ENCODE measurements at regions not wholly inside any gene's neighbourhood (a gene's known extent, or its start where the extent isn't known, plus 50 kb on each side); places are given as distances from the start of the nearest gene placed in this dataset.

- H3K27ac Mint-ChIP-seq, result no peak overlapping the region
- no peaks in the 10 kb centered on the region for H3K4me1 Mint-ChIP-seq
- no peaks in the 10 kb centered on the region for H3K36me3 Mint-ChIP-seq
- peaks cover 2% of the 10 kb centered on the region for H3K9me3 Mint-ChIP-seq
- no peak for DNase-seq
- H3K27me3 Mint-ChIP-seq, result no peaks in the 10 kb centered on the region
- no peak overlapping the region for H3K4me3 Mint-ChIP-seq
Observed at GRCh38 chr2:103427567-103427966, 665.7 kb downstream of the TMEM182 start.

GRCh38 chr2:103430191-103430590 lies 668.4 kb downstream of the TMEM182 start:
- H3K27me3 Mint-ChIP-seq, result no peaks in the 10 kb centered on the region
- no peak for DNase-seq
- peaks cover 4% of the 10 kb centered on the region for H3K9me3 Mint-ChIP-seq
- no peaks in the 10 kb centered on the region for H3K4me1 Mint-ChIP-seq
- H3K36me3 Mint-ChIP-seq, result no peaks in the 10 kb centered on the region
- H3K27ac Mint-ChIP-seq, result no peak overlapping the region
- H3K4me3 Mint-ChIP-seq, result no peak overlapping the region

- H3K4me3 Mint-ChIP-seq, result no peak overlapping the region
- DNase-seq, result no peak
- no peak overlapping the region for H3K27ac Mint-ChIP-seq
- peaks cover 2% of the 10 kb centered on the region for H3K9me3 Mint-ChIP-seq
- H3K27me3 Mint-ChIP-seq, result no peaks in the 10 kb centered on the region
- H3K4me1 Mint-ChIP-seq, result no peaks in the 10 kb centered on the region
- H3K36me3 Mint-ChIP-seq, result no peaks in the 10 kb centered on the region
Observed at GRCh38 chr2:103435010-103435409, 673.2 kb downstream of the TMEM182 start.

- peaks cover 2% of the 10 kb centered on the region for H3K9me3 Mint-ChIP-seq
- H3K27me3 Mint-ChIP-seq, result no peaks in the 10 kb centered on the region
- H3K4me1 Mint-ChIP-seq, result no peaks in the 10 kb centered on the region
- H3K36me3 Mint-ChIP-seq, result no peaks in the 10 kb centered on the region
- H3K27ac Mint-ChIP-seq, result no peak overlapping the region
- DNase-seq, result no peak
- no peak overlapping the region for H3K4me3 Mint-ChIP-seq
Observed at GRCh38 chr2:103437161-103437560, 675.3 kb downstream of the TMEM182 start.

- Mint-ChIP-seq H3K27ac (no peak overlapping the region), H3K4me1 (no peaks in the 10 kb centered on the region), H3K36me3 (no peaks in the 10 kb centered on the region), H3K27me3 (no peaks in the 10 kb centered on the region), H3K9me3 (peaks cover 2% of the 10 kb centered on the region), H3K4me3 (no peak overlapping the region)
- no peak for DNase-seq
Observed at GRCh38 chr2:103445347-103445746, 683.5 kb downstream of the TMEM182 start.

GRCh38 chr2:103448495-103448894 lies 686.7 kb downstream of the TMEM182 start:
- Mint-ChIP-seq H3K4me3 (no peak overlapping the region), H3K36me3 (no peaks in the 10 kb centered on the region)

GRCh38 chr2:103451283-103451682 lies 689.5 kb downstream of the TMEM182 start:
- DNase-seq, result no peak
- H3K4me3 Mint-ChIP-seq, result no peak overlapping the region
- peaks cover 2% of the 10 kb centered on the region for H3K9me3 Mint-ChIP-seq
- H3K36me3 Mint-ChIP-seq, result no peaks in the 10 kb centered on the region
- no peak overlapping the region for H3K27ac Mint-ChIP-seq
- no peaks in the 10 kb centered on the region for H3K27me3 Mint-ChIP-seq
- H3K4me1 Mint-ChIP-seq, result no peaks in the 10 kb centered on the region

More at GRCh38 chr2:103448495-103448894, 686.7 kb downstream of the TMEM182 start:
- Mint-ChIP-seq H3K27ac (no peak overlapping the region), H3K4me1 (no peaks in the 10 kb centered on the region), H3K27me3 (no peaks in the 10 kb centered on the region), H3K9me3 (peaks cover 4% of the 10 kb centered on the region)
- DNase-seq, result no peak

- Mint-ChIP-seq H3K4me1 (no peaks in the 10 kb centered on the region), H3K27ac (no peak overlapping the region), H3K27me3 (no peaks in the 10 kb centered on the region), H3K4me3 (no peak overlapping the region), H3K9me3 (no peaks in the 10 kb centered on the region), H3K36me3 (no peaks in the 10 kb centered on the region)
- DNase-seq, result no peak
Observed at GRCh38 chr2:103459283-103459682, 697.5 kb downstream of the TMEM182 start.

- Mint-ChIP-seq H3K27me3 (no peaks in the 10 kb centered on the region), H3K27ac (no peak overlapping the region), H3K36me3 (no peaks in the 10 kb centered on the region), H3K4me3 (no peak overlapping the region), H3K4me1 (no peaks in the 10 kb centered on the region), H3K9me3 (peaks cover 8% of the 10 kb centered on the region)
- DNase-seq, result no peak
Observed at GRCh38 chr2:103462101-103462500, 700.3 kb downstream of the TMEM182 start.

GRCh38 chr2:103462712-103463111 lies 700.9 kb downstream of the TMEM182 start:
- H3K27ac Mint-ChIP-seq, result no peak overlapping the region
- no peaks in the 10 kb centered on the region for H3K4me1 Mint-ChIP-seq
- H3K27me3 Mint-ChIP-seq, result no peaks in the 10 kb centered on the region
- DNase-seq, result no peak
- H3K36me3 Mint-ChIP-seq, result no peaks in the 10 kb centered on the region
- H3K9me3 Mint-ChIP-seq, result peaks cover 8% of the 10 kb centered on the region
- no peak overlapping the region for H3K4me3 Mint-ChIP-seq

GRCh38 chr2:103464831-103465230 lies 703.0 kb downstream of the TMEM182 start:
- H3K9me3 Mint-ChIP-seq, result peaks cover 11% of the 10 kb centered on the region
- no peak overlapping the region for H3K4me3 Mint-ChIP-seq
- no peaks in the 10 kb centered on the region for H3K27me3 Mint-ChIP-seq
- H3K4me1 Mint-ChIP-seq, result no peaks in the 10 kb centered on the region
- no peaks in the 10 kb centered on the region for H3K36me3 Mint-ChIP-seq
- DNase-seq, result no peak
- no peak overlapping the region for H3K27ac Mint-ChIP-seq

GRCh38 chr2:103469800-103470199 lies 708.0 kb downstream of the TMEM182 start:
- no peaks in the 10 kb centered on the region for H3K4me1 Mint-ChIP-seq
- H3K9me3 Mint-ChIP-seq, result peaks cover 22% of the 10 kb centered on the region
- H3K36me3 Mint-ChIP-seq, result no peaks in the 10 kb centered on the region
- no peaks in the 10 kb centered on the region for H3K27me3 Mint-ChIP-seq
- H3K4me3 Mint-ChIP-seq, result no peak overlapping the region
- no peak for DNase-seq
- no peak overlapping the region for H3K27ac Mint-ChIP-seq

GRCh38 chr2:103484906-103485305 lies 723.1 kb downstream of the TMEM182 start:
- no peaks in the 10 kb centered on the region for H3K36me3 Mint-ChIP-seq
- no peaks in the 10 kb centered on the region for H3K27me3 Mint-ChIP-seq
- no peak overlapping the region for H3K4me3 Mint-ChIP-seq
- no peak overlapping the region for H3K27ac Mint-ChIP-seq
- DNase-seq, result no peak
- no peaks in the 10 kb centered on the region for H3K4me1 Mint-ChIP-seq
- no peaks in the 10 kb centered on the region for H3K9me3 Mint-ChIP-seq

GRCh38 chr2:103496850-103497249 lies 735.0 kb downstream of the TMEM182 start:
- H3K36me3 Mint-ChIP-seq, result no peaks in the 10 kb centered on the region

GRCh38 chr2:103506812-103507211 lies 745.0 kb downstream of the TMEM182 start:
- Mint-ChIP-seq H3K27me3 (no peaks in the 10 kb centered on the region), H3K36me3 (no peaks in the 10 kb centered on the region)

More at GRCh38 chr2:103496850-103497249, 735.0 kb downstream of the TMEM182 start:
- Mint-ChIP-seq H3K27me3 (no peaks in the 10 kb centered on the region), H3K27ac (no peak overlapping the region), H3K9me3 (peaks cover 5% of the 10 kb centered on the region), H3K4me3 (no peak overlapping the region), H3K4me1 (no peaks in the 10 kb centered on the region)
- DNase-seq, result no peak

GRCh38 chr2:103512442-103512841 lies 750.6 kb downstream of the TMEM182 start:
- no peaks in the 10 kb centered on the region for H3K27me3 Mint-ChIP-seq
- no peak overlapping the region for H3K27ac Mint-ChIP-seq
- H3K36me3 Mint-ChIP-seq, result no peaks in the 10 kb centered on the region
- no peak overlapping the region for H3K4me3 Mint-ChIP-seq
- peaks cover 14% of the 10 kb centered on the region for H3K9me3 Mint-ChIP-seq
- H3K4me1 Mint-ChIP-seq, result no peaks in the 10 kb centered on the region
- no peak for DNase-seq

More at GRCh38 chr2:103506812-103507211, 745.0 kb downstream of the TMEM182 start:
- Mint-ChIP-seq H3K9me3 (peaks cover 7% of the 10 kb centered on the region), H3K4me1 (no peaks in the 10 kb centered on the region), H3K4me3 (no peak overlapping the region), H3K27ac (no peak overlapping the region)
- no peak for DNase-seq

- Mint-ChIP-seq H3K4me1 (no peaks in the 10 kb centered on the region), H3K27me3 (no peaks in the 10 kb centered on the region), H3K36me3 (no peaks in the 10 kb centered on the region), H3K9me3 (peaks cover 10% of the 10 kb centered on the region), H3K27ac (no peak overlapping the region), H3K4me3 (no peak overlapping the region)
- DNase-seq, result no peak
Observed at GRCh38 chr2:103520547-103520946, 758.7 kb downstream of the TMEM182 start.
